Thoracic aorta (tissue), 2 donors: ENCODE measurements at regions not wholly inside any gene's neighbourhood (a gene's known extent, or its start where the extent isn't known, plus 50 kb on each side); places are given as distances from the start of the nearest gene placed in this dataset.

ENCODE experiments used
- ATAC-seq: fragments of 150-250 bp; one replicate; pipeline ENCODE4 v1.8.0; 2017; ENCODE audit warnings: low read depth; ENCODE audit not compliant: insufficient number of reproducible peaks, low FRiP score
- DNase-seq: peaks from one replicate; pipeline ENCODE4 v3.0.0-alpha.2; 2020; ENCODE audit warnings: low spot score
- H3K27ac ChIP-seq, 2 donors: fragments of 200-600 bp; sonication (generic); 1 replicate in 1 of 2; 2 replicates in 1 of 2; pipeline ENCODE4 v1.5.1; 2016; ENCODE audit warnings: mild to moderate bottlenecking in 2 of 2, moderate library complexity in 2 of 2
- H3K27me3 ChIP-seq: fragments of 200-600 bp; sonication (generic); replicated peaks from 2 replicates; pipeline ENCODE4 v1.6.0; 2016; ENCODE audit warnings: mild to moderate bottlenecking; ENCODE audit not compliant: insufficient read depth
- H3K36me3 ChIP-seq: fragments of 200-600 bp; sonication (generic); one replicate; pipeline ENCODE4 v1.5.1; 2016
- H3K4me1 ChIP-seq, 2 donors: fragments of 200-600 bp; sonication (generic); 1 replicate in 1 of 2; 2 replicates in 1 of 2; pipeline versions ENCODE4 v1.5.1 to v1.6.0; 2016; ENCODE audit warnings: low read depth in 2 of 2, mild to moderate bottlenecking in 1 of 2; ENCODE audit not compliant: control insufficient read depth in 1 of 2
- H3K4me3 ChIP-seq: fragments of 200-600 bp; sonication (generic); 2 replicates; pipeline ENCODE4 v1.5.1; 2016; ENCODE audit warnings: mild to moderate bottlenecking
- H3K9me3 ChIP-seq: fragments of 200-600 bp; sonication (generic); 2 replicates; pipeline ENCODE4 v1.5.1; 2016
- CTCF ChIP-seq: fragments of 200-600 bp; sonication (generic); IDR thresholded peaks from one replicate; pipeline ENCODE4 v1.5.1; 2019; ENCODE audit warnings: antibody characterized with exemption

GRCh38 chr11:70889411-70889810 lies 363.0 kb downstream of the SHANK2 start:
- Histone ChIP-seq H3K4me1 (no peaks in the 10 kb centered on the region), H3K36me3 (no peaks in the 10 kb centered on the region), H3K27ac (no peak overlapping the region), H3K4me3 (no peak overlapping the region), H3K9me3 (no peaks in the 10 kb centered on the region), H3K27me3 (no peaks in the 10 kb centered on the region)
- DNase-seq: no peak
- no peak for ATAC-seq
- no peak for TF ChIP-seq CTCF

- DNase-seq: no peak
- Histone ChIP-seq H3K4me1 (no peaks in the 10 kb centered on the region), H3K27me3 (no peaks in the 10 kb centered on the region), H3K4me3 (no peak overlapping the region), H3K27ac (no peak overlapping the region), H3K36me3 (no peaks in the 10 kb centered on the region), H3K9me3 (peaks cover 1% of the 10 kb centered on the region)
- no peak for TF ChIP-seq CTCF
- no peak for ATAC-seq
These were observed 360.5 kb downstream of the SHANK2 start for GRCh38 chr11:70891844-70892380.

- Histone ChIP-seq H3K27ac (no peak overlapping the region), H3K27me3 (no peaks in the 10 kb centered on the region), H3K4me1 (no peaks in the 10 kb centered on the region), H3K36me3 (no peaks in the 10 kb centered on the region), H3K4me3 (no peak overlapping the region), H3K9me3 (peaks cover 11% of the 10 kb centered on the region)
- DNase-seq (no peak), ATAC-seq (no peak)
- TF ChIP-seq CTCF: no peak
These were observed 359.5 kb downstream of the SHANK2 start for GRCh38 chr11:70892889-70893288.

- no peaks in the 10 kb centered on the region for H3K27me3 ChIP-seq
- no peak overlapping the region for H3K27ac ChIP-seq
- no peak for TF ChIP-seq CTCF
- no peak overlapping the region for H3K4me3 ChIP-seq
- no peak for DNase-seq
- no peaks in the 10 kb centered on the region for H3K36me3 ChIP-seq
- no peak for ATAC-seq
- H3K9me3 ChIP-seq: peaks cover 12% of the 10 kb centered on the region
- no peaks in the 10 kb centered on the region for H3K4me1 ChIP-seq
These were observed 357.6 kb downstream of the SHANK2 start for GRCh38 chr11:70894566-70895365.

GRCh38 chr11:70895366-70895670 lies 357.1 kb downstream of the SHANK2 start:
- no peak overlapping the region for H3K27ac ChIP-seq
- ATAC-seq: no peak
- no peaks in the 10 kb centered on the region for H3K36me3 ChIP-seq
- peaks cover 12% of the 10 kb centered on the region for H3K9me3 ChIP-seq
- DNase-seq: no peak
- no peaks in the 10 kb centered on the region for H3K4me1 ChIP-seq
- H3K4me3 ChIP-seq: no peak overlapping the region
- TF ChIP-seq CTCF: no peak
- H3K27me3 ChIP-seq: no peaks in the 10 kb centered on the region
